Globus pallidus (tissue), 1 donor: ENCODE measurements at regions not wholly inside any gene's neighbourhood (a gene's known extent, or its start where the extent isn't known, plus 50 kb on each side); places are given as distances from the start of the nearest gene placed in this dataset.

Experiments
- DNase-seq: peaks from one replicate; pipeline ENCODE4 v3.0.0-alpha.2; 2015; ENCODE audit warnings: low spot score

GRCh38 chr15:66931768-66932633 lies 133.4 kb upstream of the SMAD3 start:
- no peak for DNase-seq

GRCh38 chr15:66932634-66933024 lies 132.8 kb upstream of the SMAD3 start:
- DNase-seq, result no peak

- no peak for DNase-seq
Measured at GRCh38 chr15:66933932-66934867, 131.2 kb upstream of the SMAD3 start.

GRCh38 chr15:66934868-66935520 lies 130.4 kb upstream of the SMAD3 start:
- DNase-seq, result no peak

GRCh38 chr15:66935688-66936087 lies 129.7 kb upstream of the SMAD3 start:
- no peak for DNase-seq

GRCh38 chr15:66936109-66936860 lies 129.1 kb upstream of the SMAD3 start:
- DNase-seq, result no peak

GRCh38 chr15:66936861-66937582 lies 128.4 kb upstream of the SMAD3 start:
- no peak for DNase-seq

GRCh38 chr15:66937588-66937987 lies 127.8 kb upstream of the SMAD3 start:
- DNase-seq, result no peak

GRCh38 chr15:66938114-66938830 lies 127.1 kb upstream of the SMAD3 start:
- no peak for DNase-seq

- no peak for DNase-seq
Measured at GRCh38 chr15:66939016-66939415, 126.4 kb upstream of the SMAD3 start.

- no peak for DNase-seq
Measured at GRCh38 chr15:66939451-66940023, 125.9 kb upstream of the SMAD3 start.

GRCh38 chr15:66940368-66940767 lies 125.0 kb upstream of the SMAD3 start:
- no peak for DNase-seq

GRCh38 chr15:66941108-66941711 lies 124.2 kb upstream of the SMAD3 start:
- DNase-seq, result no peak

- no peak for DNase-seq
Measured at GRCh38 chr15:66941791-66942190, 123.6 kb upstream of the SMAD3 start.

- no peak for DNase-seq
Measured at GRCh38 chr15:66942649-66943390, 122.6 kb upstream of the SMAD3 start.

GRCh38 chr15:66943456-66944095 lies 121.8 kb upstream of the SMAD3 start:
- DNase-seq, result no peak

GRCh38 chr15:66944121-66944520 lies 121.3 kb upstream of the SMAD3 start:
- no peak for DNase-seq

GRCh38 chr15:66945286-66945685 lies 120.1 kb upstream of the SMAD3 start:
- no peak for DNase-seq
